ENCODE measurements at regions not wholly inside any gene's neighbourhood (a gene's known extent, or its start where the extent isn't known, plus 50 kb on each side); places are given as distances from the start of the nearest gene placed in this dataset.
A peak's percentile ranks its signal among the peaks of the same experiment; 100 is the strongest.

GRCh38 chr3:72665701-72666446 lies 182.4 kb downstream of the SHQ1 start:
- Mint-ChIP-seq H3K4me3 (no peak overlapping the region), H3K27ac (no peak overlapping the region), H3K36me3 (peaks cover 0 to 2% (median 0%) of the 10 kb centered on the region in 3 donors), H3K4me1 (no peaks in the 10 kb centered on the region), H3K9me3 (no peaks in the 10 kb centered on the region), H3K27me3 (peaks cover 3 to 4% of the 10 kb centered on the region in 2 donors)
- Histone ChIP-seq H3K27ac (ENCODE audit: low read depth, low read length) (no peak overlapping the region), H3K27me3 (ENCODE audit: insufficient read depth, low read length, poor library complexity, severe bottlenecking) (no peaks in the 10 kb centered on the region), H3K9me3 (ENCODE audit: low read length) (no peaks in the 10 kb centered on the region), H3K36me3 (ENCODE audit: insufficient read depth, low read length) (no peaks in the 10 kb centered on the region), H3K4me1 (ENCODE audit: insufficient read depth, low read length) (no peaks in the 10 kb centered on the region), H3K4me3 (ENCODE audit: low read length) (no peak overlapping the region)
- peak; percentile 21 to 55 (median 24) for DNase-seq
- ChIA-PET CTCF (interaction anchor here (0.6 to 3.7 kb wide), 20 partner anchors 9 to 790 kb away, joined by 3 to 52 read pairs (median 4); no protein-coding TSS in a partner anchor), POLR2A (interaction anchor here (0.5 kb wide), 1 partner anchor 58 kb away, joined by 10 read pairs; no protein-coding TSS in a partner anchor)

GRCh38 chr3:72665103-72665502 lies 183.1 kb downstream of the SHQ1 start:
- Mint-ChIP-seq H3K27ac (no peak overlapping the region), H3K4me1 (no peaks in the 10 kb centered on the region), H3K4me3 (no peak overlapping the region), H3K36me3 (peaks cover 0 to 3% (median 0%) of the 10 kb centered on the region in 3 donors), H3K27me3 (peaks cover 3 to 4% of the 10 kb centered on the region in 2 donors), H3K9me3 (no peaks in the 10 kb centered on the region)
- Histone ChIP-seq H3K4me1 (ENCODE audit: insufficient read depth, low read length) (no peaks in the 10 kb centered on the region), H3K4me3 (ENCODE audit: low read length) (no peak overlapping the region), H3K27me3 (ENCODE audit: insufficient read depth, low read length, poor library complexity, severe bottlenecking) (no peaks in the 10 kb centered on the region), H3K27ac (ENCODE audit: low read depth, low read length) (no peak overlapping the region), H3K36me3 (ENCODE audit: insufficient read depth, low read length) (no peaks in the 10 kb centered on the region), H3K9me3 (ENCODE audit: low read length) (no peaks in the 10 kb centered on the region)
- DNase-seq, result no peak
- POLR2A ChIA-PET, result no interaction called here
- CTCF ChIA-PET, result interaction anchor here (1.1 to 3.7 kb wide), 11 partner anchors 14 to 790 kb away, joined by 3 to 52 read pairs (median 6); no protein-coding TSS in a partner anchor

GRCh38 chr3:72664184-72664975 lies 183.9 kb downstream of the SHQ1 start:
- no peak overlapping the region for H3K27ac Mint-ChIP-seq
- peaks cover 3 to 7% of the 10 kb centered on the region in 2 donors for H3K27me3 Mint-ChIP-seq
- POLR2A ChIA-PET, result no interaction called here
- no peak overlapping the region for H3K4me3 ChIP-seq (ENCODE audit: low read length)
- CTCF ChIA-PET, result interaction anchor here (2.1 to 3.7 kb wide), 4 partner anchors 155 to 186 kb away, joined by 7 to 52 read pairs (median 18); no protein-coding TSS in a partner anchor
- no peaks in the 10 kb centered on the region for H3K4me1 ChIP-seq (ENCODE audit: insufficient read depth, low read length)
- H3K36me3 Mint-ChIP-seq, result peaks cover 0 to 3% (median 0%) of the 10 kb centered on the region in 3 donors
- no peak for DNase-seq
- no peak overlapping the region for H3K4me3 Mint-ChIP-seq
- no peaks in the 10 kb centered on the region for H3K9me3 Mint-ChIP-seq
- no peaks in the 10 kb centered on the region for H3K36me3 ChIP-seq (ENCODE audit: insufficient read depth, low read length)
- no peaks in the 10 kb centered on the region for H3K27me3 ChIP-seq (ENCODE audit: insufficient read depth, low read length, poor library complexity, severe bottlenecking)
- H3K4me1 Mint-ChIP-seq, result no peaks in the 10 kb centered on the region
- H3K27ac ChIP-seq (ENCODE audit: low read depth, low read length), result no peak overlapping the region
- H3K9me3 ChIP-seq (ENCODE audit: low read length), result no peaks in the 10 kb centered on the region

GRCh38 chr3:72663429-72663828 lies 184.8 kb downstream of the SHQ1 start:
- Histone ChIP-seq H3K27ac (ENCODE audit: low read depth, low read length) (no peak overlapping the region), H3K27me3 (ENCODE audit: insufficient read depth, low read length, poor library complexity, severe bottlenecking) (no peaks in the 10 kb centered on the region), H3K4me1 (ENCODE audit: insufficient read depth, low read length) (peaks cover under 1% of the 10 kb centered on the region), H3K9me3 (ENCODE audit: low read length) (no peaks in the 10 kb centered on the region), H3K4me3 (ENCODE audit: low read length) (no peak overlapping the region), H3K36me3 (ENCODE audit: insufficient read depth, low read length) (no peaks in the 10 kb centered on the region)
- Mint-ChIP-seq H3K4me3 (no peak overlapping the region), H3K4me1 (peaks cover 1 to 2% (median 2%) of the 10 kb centered on the region in 3 donors), H3K9me3 (no peaks in the 10 kb centered on the region), H3K36me3 (peaks cover 0 to 3% (median 0%) of the 10 kb centered on the region in 3 donors), H3K27me3 (peaks cover 7% of the 10 kb centered on the region in 2 donors), H3K27ac (no peak overlapping the region)
- no peak for DNase-seq
- ChIA-PET CTCF (no interaction called here), POLR2A (no interaction called here)

GRCh38 chr3:72661115-72661457 lies 187.2 kb downstream of the SHQ1 start:
- peaks cover 0 to 3% (median 0%) of the 10 kb centered on the region in 3 donors for H3K36me3 Mint-ChIP-seq
- POLR2A ChIA-PET, result no interaction called here
- CTCF ChIA-PET, result no interaction called here
- H3K4me3 ChIP-seq (ENCODE audit: low read length), result no peak overlapping the region
- no peak overlapping the region for H3K27ac Mint-ChIP-seq
- H3K4me3 Mint-ChIP-seq, result no peak overlapping the region
- DNase-seq, result no peak
- H3K9me3 ChIP-seq (ENCODE audit: low read length), result no peaks in the 10 kb centered on the region
- H3K9me3 Mint-ChIP-seq, result no peaks in the 10 kb centered on the region
- no peaks in the 10 kb centered on the region for H3K36me3 ChIP-seq (ENCODE audit: insufficient read depth, low read length)
- no peaks in the 10 kb centered on the region for H3K27me3 ChIP-seq (ENCODE audit: insufficient read depth, low read length, poor library complexity, severe bottlenecking)
- H3K4me1 Mint-ChIP-seq, result peaks cover 10 to 15% (median 12%) of the 10 kb centered on the region in 3 donors
- no peak overlapping the region for H3K27ac ChIP-seq (ENCODE audit: low read depth, low read length)
- peaks cover 7 to 12% of the 10 kb centered on the region in 2 donors for H3K27me3 Mint-ChIP-seq
- H3K4me1 ChIP-seq (ENCODE audit: insufficient read depth, low read length), result peaks cover 12% of the 10 kb centered on the region

- no peak overlapping the region for H3K27ac ChIP-seq (ENCODE audit: low read depth, low read length)
- ChIA-PET CTCF (no interaction called here), POLR2A (no interaction called here)
- H3K9me3 Mint-ChIP-seq, result no peaks in the 10 kb centered on the region
- no peaks in the 10 kb centered on the region for H3K9me3 ChIP-seq (ENCODE audit: low read length)
- peaks cover 0 to 3% (median 0%) of the 10 kb centered on the region in 3 donors for H3K36me3 Mint-ChIP-seq
- no peak overlapping the region for H3K4me3 ChIP-seq (ENCODE audit: low read length)
- peaks cover 7 to 12% of the 10 kb centered on the region in 2 donors for H3K27me3 Mint-ChIP-seq
- H3K27ac Mint-ChIP-seq, result no peak overlapping the region
- no peak for DNase-seq
- H3K4me3 Mint-ChIP-seq, result no peak overlapping the region
- H3K36me3 ChIP-seq (ENCODE audit: insufficient read depth, low read length), result no peaks in the 10 kb centered on the region
- no peaks in the 10 kb centered on the region for H3K27me3 ChIP-seq (ENCODE audit: insufficient read depth, low read length, poor library complexity, severe bottlenecking)
- H3K4me1 Mint-ChIP-seq, result peaks cover 10 to 15% (median 12%) of the 10 kb centered on the region in 3 donors
- peaks cover 12% of the 10 kb centered on the region for H3K4me1 ChIP-seq (ENCODE audit: insufficient read depth, low read length)
Measured at GRCh38 chr3:72660270-72661114, 187.8 kb downstream of the SHQ1 start.

GRCh38 chr3:72659596-72659995 lies 188.6 kb downstream of the SHQ1 start:
- ChIA-PET CTCF (no interaction called here), POLR2A (no interaction called here)
- Histone ChIP-seq H3K27ac (ENCODE audit: low read depth, low read length) (no peak overlapping the region), H3K4me3 (ENCODE audit: low read length) (no peak overlapping the region), H3K27me3 (ENCODE audit: insufficient read depth, low read length, poor library complexity, severe bottlenecking) (no peaks in the 10 kb centered on the region), H3K36me3 (ENCODE audit: insufficient read depth, low read length) (no peaks in the 10 kb centered on the region), H3K4me1 (ENCODE audit: insufficient read depth, low read length) (peaks cover 12% of the 10 kb centered on the region), H3K9me3 (ENCODE audit: low read length) (no peaks in the 10 kb centered on the region)
- Mint-ChIP-seq H3K27ac (no peak overlapping the region), H3K36me3 (peaks cover 0 to 3% (median 0%) of the 10 kb centered on the region in 3 donors), H3K4me3 (no peak overlapping the region), H3K27me3 (peaks cover 12% of the 10 kb centered on the region in 2 donors), H3K9me3 (no peaks in the 10 kb centered on the region), H3K4me1 (peaks cover 10 to 15% (median 12%) of the 10 kb centered on the region in 3 donors)
- no peak for DNase-seq
